GM12878 (cell line): ENCODE measurements at regions not wholly inside any gene's neighbourhood (a gene's known extent, or its start where the extent isn't known, plus 50 kb on each side); places are given as distances from the start of the nearest gene placed in this dataset.

ENCODE experiments used
- ATAC-seq: fragments of 200-7000 bp; cut with Tn5 transposase; 3 replicates; pipeline ENCODE4 v1.9.1; 2020; ENCODE audit warnings: mild to moderate bottlenecking, moderate library complexity
- BruUV-seq: library from RNA; stranded (reverse); fragments of 400-500 nt; replicated peaks from 2 replicates; lab custom pipeline; 2021; lab: Mats Ljungman, UMichigan
- CTCF ChIA-PET: fragments of 300-600 bp; sonication (Branson Sonifier 250); formaldehyde crosslinking; extraction: SDS; loops from one replicate; lab custom pipeline; 2021; ENCODE audit warnings: inconsistent platforms; lab: Yijun Ruan, JAX
- POLR2A ChIA-PET: fragments of 350-600 bp; formaldehyde crosslinking; extraction: SDS; loops from one replicate; lab custom pipeline; 2021; ENCODE audit warnings: inconsistent platforms; lab: Charles Lee
- RAD21 ChIA-PET: fragments of 300-600 bp; sonication (Branson Sonifier 250); formaldehyde crosslinking; loops from one replicate; lab custom pipeline; 2023; ENCODE audit warnings: antibody characterized with exemption; ENCODE audit not compliant: unreplicated experiment; lab: Charles Lee
- SMC1A ChIA-PET: fragments of 300-600 bp; sonication (Branson Sonifier 250); formaldehyde crosslinking; loops from one replicate; lab custom pipeline; 2023; ENCODE audit not compliant: unreplicated experiment, uncharacterized antibody; lab: Charles Lee
- DNase-seq: peaks from one replicate; pipeline ENCODE4 v3.0.0-alpha.2; 2011; ENCODE audit warnings: low read depth, low spot score
- FAIRE-seq: peaks from 3 replicates; lab custom pipeline; 2011; peaks lifted over from hg19 to GRCh38; lab: Jason Lieb, UNC
- H2AFZ ChIP-seq: 2 replicates; pipeline ENCODE4 v1.6.0; 2011; ENCODE audit warnings: low read depth, low read length, control low read depth; ENCODE audit not compliant: control insufficient read depth
- H3K27ac ChIP-seq: 2 replicates; pipeline ENCODE4 v1.5.1; 2011; ENCODE audit warnings: control low read depth; ENCODE audit not compliant: control insufficient read depth, insufficient read depth
- H3K27me3 ChIP-seq, 2 experiments: replicated peaks in 1 of 2; 2 replicates each; pipeline versions ENCODE4 v1.6.0 to v1.6.1; 2011; ENCODE audit warnings: low read length in 1 of 2; ENCODE audit not compliant: control insufficient read depth in 2 of 2, insufficient read depth in 2 of 2
- H3K36me3 ChIP-seq, 2 experiments: 2 replicates each; pipeline ENCODE4 v1.5.1; 2011; ENCODE audit warnings: low read length in 1 of 2; ENCODE audit not compliant: control insufficient read depth in 2 of 2, insufficient read depth in 2 of 2
- H3K4me1 ChIP-seq: 2 replicates; pipeline ENCODE4 v1.6.1; 2011; ENCODE audit warnings: mild to moderate bottlenecking, low read length, moderate library complexity, mixed read lengths; ENCODE audit not compliant: control insufficient read depth, insufficient read depth
- H3K4me2 ChIP-seq: 2 replicates; pipeline ENCODE4 v1.6.0; 2011; ENCODE audit warnings: control low read depth; ENCODE audit not compliant: control insufficient read depth, insufficient read depth
- H3K4me3 ChIP-seq: fragments of 200-600 bp; sonication (generic); 2 replicates; pipeline ENCODE4 v1.5.1; 2016
- H3K79me2 ChIP-seq: 2 replicates; pipeline ENCODE4 v1.6.0; 2011; ENCODE audit warnings: low read length; ENCODE audit not compliant: control insufficient read depth, insufficient read depth
- H3K9ac ChIP-seq: 2 replicates; pipeline ENCODE4 v1.8.0; 2011; ENCODE audit warnings: low read length, control low read depth, mixed read lengths; ENCODE audit not compliant: control insufficient read depth, insufficient read depth
- H3K9me3 ChIP-seq: replicated peaks from 3 replicates; pipeline ENCODE4 v1.5.1; 2011; ENCODE audit warnings: mild to moderate bottlenecking, low read length; ENCODE audit not compliant: control insufficient read depth, insufficient read depth
- H4K20me1 ChIP-seq: 2 replicates; pipeline ENCODE4 v1.6.0; 2011; ENCODE audit not compliant: control insufficient read depth, insufficient read depth
- ASH2L ChIP-seq: fragments of 300-600, 200-600 bp; sonication (generic); IDR thresholded peaks from 2 replicates; pipeline ENCODE4 v1.6.1; 2017; ENCODE audit warnings: low read depth, mild to moderate bottlenecking, borderline replicate concordance
- CHD1 ChIP-seq: IDR thresholded peaks from 2 replicates; pipeline ENCODE4 v1.6.1; 2012; ENCODE audit warnings: low read depth, low read length, improper control_type of control experiment
- CHD2 ChIP-seq: IDR thresholded peaks from 2 replicates; pipeline ENCODE4 v1.6.1; 2011; ENCODE audit warnings: low read depth, low read length, improper control_type of control experiment, borderline replicate concordance
- FOXM1 ChIP-seq: IDR thresholded peaks from 2 replicates; pipeline ENCODE4 v1.6.1; 2012; ENCODE audit warnings: low read depth, mild to moderate bottlenecking, inconsistent platforms, low read length, moderate library complexity
- JUNB ChIP-seq: IDR thresholded peaks from 2 replicates; pipeline ENCODE4 v1.6.1; 2016; ENCODE audit warnings: antibody characterized with exemption, mild to moderate bottlenecking
- LARP7 ChIP-seq: fragments of 450-650 bp; IDR thresholded peaks from 2 replicates; pipeline ENCODE4 v1.6.1; 2017; ENCODE audit warnings: mild to moderate bottlenecking
- MEF2A ChIP-seq: IDR thresholded peaks from 2 replicates; pipeline ENCODE4 v1.6.1; 2011; ENCODE audit warnings: low read depth, mild to moderate bottlenecking, low read length, moderate library complexity; ENCODE audit not compliant: insufficient read depth
- NFIC ChIP-seq: IDR thresholded peaks from 2 replicates; pipeline ENCODE4 v1.6.1; 2012; ENCODE audit warnings: low read depth, mild to moderate bottlenecking, inconsistent platforms, low read length, moderate library complexity
- RUNX3 ChIP-seq: IDR thresholded peaks from 2 replicates; pipeline ENCODE4 v1.6.1; 2012; ENCODE audit warnings: low read length, inconsistent platforms
- SIX5 ChIP-seq: IDR thresholded peaks from 2 replicates; pipeline ENCODE4 v1.6.1; 2011; ENCODE audit warnings: mild to moderate bottlenecking, low read depth, low read length, moderate library complexity; ENCODE audit not compliant: severe bottlenecking
- SRF ChIP-seq, 2 experiments: IDR thresholded peaks; 2 replicates each; pipeline ENCODE4 v1.6.1; 2011; ENCODE audit warnings: low read depth in 2 of 2, low read length in 2 of 2, mild to moderate bottlenecking in 1 of 2, moderate library complexity in 1 of 2
- WGBS: methylation state at CpG from one replicate; pipeline ENCODE4 v1.1.6; 2016; ENCODE audit warnings: low lambda C conversion rate; ENCODE audit not compliant: insufficient replicate concordance, insufficient coverage; ENCODE audit errors: missing lambda C conversion rate; 5-methylcytosine and 5-hydroxymethylcytosine counted together
- in situ Hi-C: fragments of 300-500 bp; cut with MboI; formaldehyde crosslinking; loops from 9 replicates; pipeline ENCODE4 v1.14.3; 2018; ENCODE audit warnings: mixed read lengths
- intact Hi-C: fragments of 100-400 bp; cut with micrococcal nuclease; formaldehyde crosslinking; loops from one replicate; pipeline ENCODE4 v1.14.2; 2022; ENCODE audit not compliant: unreplicated experiment
- TF ChIP-seq, protein P1 (sequence below): fragments of 450-650 bp; IDR thresholded peaks from 2 replicates; pipeline ENCODE4 v1.6.1; 2018; ENCODE audit warnings: borderline replicate concordance, mild to moderate bottlenecking; ENCODE audit not compliant: partially characterized antibody
- TF ChIP-seq, protein P2 (sequence below): fragments of 450-650 bp; IDR thresholded peaks from 2 replicates; pipeline ENCODE4 v1.6.1; 2016; ENCODE audit warnings: mild to moderate bottlenecking
- TF ChIP-seq, protein P3 (sequence below): fragments of 450-650 bp; IDR thresholded peaks from 2 replicates; pipeline ENCODE4 v1.6.1; 2017; ENCODE audit warnings: mild to moderate bottlenecking, moderate library complexity
- TF ChIP-seq, protein P4 (sequence below): fragments of 450-650 bp; IDR thresholded peaks from 2 replicates; pipeline ENCODE4 v1.6.1; 2017; ENCODE audit warnings: low read depth, mild to moderate bottlenecking, moderate library complexity

DNA sequence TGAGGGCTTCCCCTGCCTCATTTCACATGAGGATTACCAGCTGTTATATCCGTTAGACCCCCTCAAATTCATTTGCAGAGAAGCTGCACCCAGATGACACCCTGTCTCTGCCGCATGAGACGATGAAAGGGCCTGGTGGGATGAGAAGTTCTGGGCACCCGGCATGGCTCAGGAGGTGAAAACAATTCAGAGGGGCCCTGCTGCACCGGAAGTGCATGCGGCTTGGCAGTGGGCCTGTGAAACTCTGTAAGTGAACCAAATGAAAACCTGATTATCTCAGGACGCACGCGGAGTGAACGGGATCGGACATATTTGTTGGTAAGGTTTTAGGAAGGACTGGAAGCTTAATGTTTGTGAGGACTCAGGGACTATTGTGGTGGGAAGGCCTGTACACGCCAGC lies 511.2 kb downstream of the TCERG1L start:
- POLR2A ChIA-PET, result no interaction called here
- Histone ChIP-seq H3K79me2 (no peaks in the 10 kb centered on the region), H3K4me1 (no peaks in the 10 kb centered on the region), H3K36me3 (no peaks in the 10 kb centered on the region), H4K20me1 (no peaks in the 10 kb centered on the region), H3K27ac (no peak overlapping the region), H3K4me2 (no peak overlapping the region), H3K9me3 (no peaks in the 10 kb centered on the region; the same call in 2 of the 3 replicates), H3K9ac (no peak overlapping the region), H2AFZ (no peak overlapping the region), H3K4me3 (no peak overlapping the region), H3K27me3 (no peaks in the 10 kb centered on the region)
- intact Hi-C loops (no loop called here), in situ Hi-C loops (no loop called here)
- FAIRE-seq, result no peak
- DNase-seq, result no peak
- RAD21 ChIA-PET, result no interaction called here
- WGBS, result 61% methylated on average over 12 of the region's 12 CpGs
- SMC1A ChIA-PET, result interaction anchor here (0.5 kb wide), 1 partner anchor 105 kb away, joined by 3 read pairs; no protein-coding TSS in a partner anchor
- no peak for ATAC-seq
- CTCF ChIA-PET, result no interaction called here
- no TSS peak for BruUV-seq
- no peak for TF ChIP-seq JUNB
- TF ChIP-seq, protein P1, sequence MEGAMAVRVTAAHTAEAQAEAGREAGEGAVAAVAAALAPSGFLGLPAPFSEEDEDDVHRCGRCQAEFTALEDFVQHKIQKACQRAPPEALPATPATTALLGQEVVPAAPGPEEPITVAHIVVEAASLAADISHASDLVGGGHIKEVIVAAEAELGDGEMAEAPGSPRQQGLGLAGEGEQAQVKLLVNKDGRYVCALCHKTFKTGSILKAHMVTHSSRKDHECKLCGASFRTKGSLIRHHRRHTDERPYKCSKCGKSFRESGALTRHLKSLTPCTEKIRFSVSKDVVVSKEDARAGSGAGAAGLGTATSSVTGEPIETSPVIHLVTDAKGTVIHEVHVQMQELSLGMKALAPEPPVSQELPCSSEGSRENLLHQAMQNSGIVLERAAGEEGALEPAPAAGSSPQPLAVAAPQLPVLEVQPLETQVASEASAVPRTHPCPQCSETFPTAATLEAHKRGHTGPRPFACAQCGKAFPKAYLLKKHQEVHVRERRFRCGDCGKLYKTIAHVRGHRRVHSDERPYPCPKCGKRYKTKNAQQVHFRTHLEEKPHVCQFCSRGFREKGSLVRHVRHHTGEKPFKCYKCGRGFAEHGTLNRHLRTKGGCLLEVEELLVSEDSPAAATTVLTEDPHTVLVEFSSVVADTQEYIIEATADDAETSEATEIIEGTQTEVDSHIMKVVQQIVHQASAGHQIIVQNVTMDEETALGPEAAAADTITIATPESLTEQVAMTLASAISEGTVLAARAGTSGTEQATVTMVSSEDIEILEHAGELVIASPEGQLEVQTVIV, result no peak
- no peak for TF ChIP-seq MEF2A
- TF ChIP-seq, protein P2, sequence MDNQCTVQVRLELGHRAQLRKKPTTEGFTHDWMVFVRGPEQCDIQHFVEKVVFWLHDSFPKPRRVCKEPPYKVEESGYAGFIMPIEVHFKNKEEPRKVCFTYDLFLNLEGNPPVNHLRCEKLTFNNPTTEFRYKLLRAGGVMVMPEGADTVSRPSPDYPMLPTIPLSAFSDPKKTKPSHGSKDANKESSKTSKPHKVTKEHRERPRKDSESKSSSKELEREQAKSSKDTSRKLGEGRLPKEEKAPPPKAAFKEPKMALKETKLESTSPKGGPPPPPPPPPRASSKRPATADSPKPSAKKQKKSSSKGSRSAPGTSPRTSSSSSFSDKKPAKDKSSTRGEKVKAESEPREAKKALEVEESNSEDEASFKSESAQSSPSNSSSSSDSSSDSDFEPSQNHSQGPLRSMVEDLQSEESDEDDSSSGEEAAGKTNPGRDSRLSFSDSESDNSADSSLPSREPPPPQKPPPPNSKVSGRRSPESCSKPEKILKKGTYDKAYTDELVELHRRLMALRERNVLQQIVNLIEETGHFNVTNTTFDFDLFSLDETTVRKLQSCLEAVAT, result no peak
- no peak for TF ChIP-seq SRF (IDR thresholded peaks at IDR 0.05; ENCODE audit: low read depth in 2 of 2, low read length in 2 of 2)
- TF ChIP-seq CHD2, result no peak
- TF ChIP-seq, protein P3, sequence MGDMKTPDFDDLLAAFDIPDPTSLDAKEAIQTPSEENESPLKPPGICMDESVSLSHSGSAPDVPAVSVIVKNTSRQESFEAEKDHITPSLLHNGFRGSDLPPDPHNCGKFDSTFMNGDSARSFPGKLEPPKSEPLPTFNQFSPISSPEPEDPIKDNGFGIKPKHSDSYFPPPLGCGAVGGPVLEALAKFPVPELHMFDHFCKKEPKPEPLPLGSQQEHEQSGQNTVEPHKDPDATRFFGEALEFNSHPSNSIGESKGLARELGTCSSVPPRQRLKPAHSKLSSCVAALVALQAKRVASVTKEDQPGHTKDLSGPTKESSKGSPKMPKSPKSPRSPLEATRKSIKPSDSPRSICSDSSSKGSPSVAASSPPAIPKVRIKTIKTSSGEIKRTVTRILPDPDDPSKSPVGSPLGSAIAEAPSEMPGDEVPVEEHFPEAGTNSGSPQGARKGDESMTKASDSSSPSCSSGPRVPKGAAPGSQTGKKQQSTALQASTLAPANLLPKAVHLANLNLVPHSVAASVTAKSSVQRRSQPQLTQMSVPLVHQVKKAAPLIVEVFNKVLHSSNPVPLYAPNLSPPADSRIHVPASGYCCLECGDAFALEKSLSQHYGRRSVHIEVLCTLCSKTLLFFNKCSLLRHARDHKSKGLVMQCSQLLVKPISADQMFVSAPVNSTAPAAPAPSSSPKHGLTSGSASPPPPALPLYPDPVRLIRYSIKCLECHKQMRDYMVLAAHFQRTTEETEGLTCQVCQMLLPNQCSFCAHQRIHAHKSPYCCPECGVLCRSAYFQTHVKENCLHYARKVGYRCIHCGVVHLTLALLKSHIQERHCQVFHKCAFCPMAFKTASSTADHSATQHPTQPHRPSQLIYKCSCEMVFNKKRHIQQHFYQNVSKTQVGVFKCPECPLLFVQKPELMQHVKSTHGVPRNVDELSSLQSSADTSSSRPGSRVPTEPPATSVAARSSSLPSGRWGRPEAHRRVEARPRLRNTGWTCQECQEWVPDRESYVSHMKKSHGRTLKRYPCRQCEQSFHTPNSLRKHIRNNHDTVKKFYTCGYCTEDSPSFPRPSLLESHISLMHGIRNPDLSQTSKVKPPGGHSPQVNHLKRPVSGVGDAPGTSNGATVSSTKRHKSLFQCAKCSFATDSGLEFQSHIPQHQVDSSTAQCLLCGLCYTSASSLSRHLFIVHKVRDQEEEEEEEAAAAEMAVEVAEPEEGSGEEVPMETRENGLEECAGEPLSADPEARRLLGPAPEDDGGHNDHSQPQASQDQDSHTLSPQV, result no peak
- TF ChIP-seq, protein P4, sequence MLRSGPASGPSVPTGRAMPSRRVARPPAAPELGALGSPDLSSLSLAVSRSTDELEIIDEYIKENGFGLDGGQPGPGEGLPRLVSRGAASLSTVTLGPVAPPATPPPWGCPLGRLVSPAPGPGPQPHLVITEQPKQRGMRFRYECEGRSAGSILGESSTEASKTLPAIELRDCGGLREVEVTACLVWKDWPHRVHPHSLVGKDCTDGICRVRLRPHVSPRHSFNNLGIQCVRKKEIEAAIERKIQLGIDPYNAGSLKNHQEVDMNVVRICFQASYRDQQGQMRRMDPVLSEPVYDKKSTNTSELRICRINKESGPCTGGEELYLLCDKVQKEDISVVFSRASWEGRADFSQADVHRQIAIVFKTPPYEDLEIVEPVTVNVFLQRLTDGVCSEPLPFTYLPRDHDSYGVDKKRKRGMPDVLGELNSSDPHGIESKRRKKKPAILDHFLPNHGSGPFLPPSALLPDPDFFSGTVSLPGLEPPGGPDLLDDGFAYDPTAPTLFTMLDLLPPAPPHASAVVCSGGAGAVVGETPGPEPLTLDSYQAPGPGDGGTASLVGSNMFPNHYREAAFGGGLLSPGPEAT, result no peak
- no peak for TF ChIP-seq LARP7
- TF ChIP-seq FOXM1, result no peak
- no peak for TF ChIP-seq SIX5
- TF ChIP-seq ASH2L, result no peak
- no peak for TF ChIP-seq CHD1
- TF ChIP-seq RUNX3, result no peak
- TF ChIP-seq NFIC, result no peak
